Panc1 (cell line): ENCODE measurements at regions not wholly inside any gene's neighbourhood (a gene's known extent, or its start where the extent isn't known, plus 50 kb on each side); places are given as distances from the start of the nearest gene placed in this dataset.

ENCODE experiments used
- CTCF ChIP-seq: fragments of 450-650 bp; IDR thresholded peaks from 2 replicates; pipeline ENCODE4 v1.5.1; 2017; ENCODE audit warnings: mild to moderate bottlenecking
- REST ChIP-seq, 2 experiments: IDR thresholded peaks; 2 replicates each; pipeline ENCODE4 v1.6.1; 2011 to 2012; ENCODE audit warnings: low read depth in 2 of 2, control low read depth in 1 of 2, low read length in 1 of 2, mild to moderate bottlenecking in 1 of 2, moderate library complexity in 1 of 2; ENCODE audit not compliant: insufficient read depth in 1 of 2
- SIN3A ChIP-seq: IDR thresholded peaks from 2 replicates; pipeline ENCODE4 v1.6.1; 2012; ENCODE audit warnings: low read depth, mild to moderate bottlenecking, low read length, moderate library complexity, borderline replicate concordance; ENCODE audit not compliant: insufficient read depth

GRCh38 chr18:51400721-51401120 is 203.2 kb upstream of the MEX3C start:
- TF ChIP-seq SIN3A = no peak
- TF ChIP-seq CTCF = no peak
- no peak for TF ChIP-seq REST (IDR thresholded peaks at IDR 0.05; ENCODE audit: insufficient read depth in 1 of 2, low read depth in 2 of 2, low read length in 1 of 2)
